Heart right ventricle (tissue), 16 donors: ENCODE measurements at regions not wholly inside any gene's neighbourhood (a gene's known extent, or its start where the extent isn't known, plus 50 kb on each side); places are given as distances from the start of the nearest gene placed in this dataset.

Experiments used
- ATAC-seq, 8 donors: fragments of 200-7000 bp; cut with Tn5 transposase; one replicate each; pipeline ENCODE4 v1.9.1; 2020; ENCODE audit warnings: mild to moderate bottlenecking in 8 of 8, moderate library complexity in 8 of 8, moderate number of reproducible peaks in 1 of 8
- DNase-seq, 2 donors: peaks; one replicate each; pipeline ENCODE4 v3.0.0-alpha.2; 2020
- H3K27ac ChIP-seq, 10 donors: fragments of 200-600 bp; sonication (generic) in 2 of 10; one replicate each; pipeline versions ENCODE4 v1.5.0 to v1.8.0; 2020 to 2022; ENCODE audit warnings: mild to moderate bottlenecking in 3 of 10
- H3K27me3 ChIP-seq, 7 donors: fragments of 200-600 bp; one replicate each; pipeline ENCODE4 v1.8.0; 2021 to 2022; ENCODE audit warnings: mild to moderate bottlenecking in 2 of 7
- H3K36me3 ChIP-seq, 9 donors: fragments of 200-600 bp; sonication (generic) in 1 of 9; one replicate each; pipeline versions ENCODE4 v1.5.0 to v1.8.0; 2020 to 2022; ENCODE audit warnings: mild to moderate bottlenecking in 2 of 9
- H3K4me1 ChIP-seq, 9 donors: fragments of 200-600 bp; sonication (generic) in 1 of 9; one replicate each; pipeline versions ENCODE4 v1.5.0 to v1.8.0; 2020 to 2022; ENCODE audit warnings: mild to moderate bottlenecking in 4 of 9
- H3K4me3 ChIP-seq, 10 donors: fragments of 200-600 bp; sonication (generic) in 2 of 10; one replicate each; pipeline versions ENCODE4 v1.5.0 to v1.8.0; 2020 to 2022; ENCODE audit warnings: mild to moderate bottlenecking in 7 of 10, moderate library complexity in 2 of 10
- H3K9me3 ChIP-seq, 11 donors: fragments of 200-600 bp in 10 of 11; sonication (generic) in 2 of 11; one replicate each; pipeline versions ENCODE4 v1.5.0 to v1.8.0; 2013 to 2022; ENCODE audit warnings: mild to moderate bottlenecking in 2 of 11, control low read depth in 1 of 11, moderate library complexity in 1 of 11
- WGBS, 2 donors: extraction: QIAGEN DNeasy Blood & Tissue Kit; methylation state at CpG; one replicate each; pipeline ENCODE4 v1.1.7; 2013; ENCODE audit warnings: inconsistent platforms in 1 of 2; 5-methylcytosine and 5-hydroxymethylcytosine counted together
- intact Hi-C, 10 donors: fragments of 100-400 bp; cut with DNase I; formaldehyde crosslinking; loops; one replicate each; pipeline versions ENCODE4 v1.11.1 to v1.14.2; 2022
- TF ChIP-seq, protein P1 (sequence below), 9 donors: fragments of 200-600 bp; sonication (generic) in 2 of 9; IDR thresholded peaks; one replicate each; pipeline versions ENCODE4 v1.5.0 to v1.8.0; 2021 to 2022; ENCODE audit warnings: antibody characterized with exemption in 9 of 9, mild to moderate bottlenecking in 5 of 9, moderate library complexity in 1 of 9
- donor health status: Arrhythmogenic right ventricular cardiomyopathy.
- donor health status: ischemic (EF 13 %, LVEDD 7.1; RV severe dilation, severe dysfunction).
- donor health status: healthy with polysubstance abuse.
- donor health status: DM: no; HTN: yes; CAD: no.
- donor health status: DM: no; HTN: no; CAD: no.
- donor health status: ischemic (EF 25% LVEDD 6.9; RV normal size, moderate dysfunction).
- donor health status: ischemic (EF 25% LVEDD 5.7; RV mildly dilated, moderate dysfunction).
- donor health status: healthy.
- donor health status: DM: yes; HTN: yes; CAD: no.
- donor health status: Ischemic cardiomyopathy.
- donor health status: ischemic (EF 35%, LVEDD 5.7; RV mildly dilated, moderate dysfunction).
- donor health status: nonischemic (EF 11% LVEDD 7.7; RV severe dilation, severe dysfunction).
- donor health status: DM: yes; HTN: yes; CAD: no.
- donor health status: PGD.
- donor health status: ischemic (EF 29% LVEDD 5.4; RV normal size, mild dysfunction).
- donor health status: nonischemic (EF 23%, LVEDD 6.1; RV moderate dilation, normal function).

DNA sequence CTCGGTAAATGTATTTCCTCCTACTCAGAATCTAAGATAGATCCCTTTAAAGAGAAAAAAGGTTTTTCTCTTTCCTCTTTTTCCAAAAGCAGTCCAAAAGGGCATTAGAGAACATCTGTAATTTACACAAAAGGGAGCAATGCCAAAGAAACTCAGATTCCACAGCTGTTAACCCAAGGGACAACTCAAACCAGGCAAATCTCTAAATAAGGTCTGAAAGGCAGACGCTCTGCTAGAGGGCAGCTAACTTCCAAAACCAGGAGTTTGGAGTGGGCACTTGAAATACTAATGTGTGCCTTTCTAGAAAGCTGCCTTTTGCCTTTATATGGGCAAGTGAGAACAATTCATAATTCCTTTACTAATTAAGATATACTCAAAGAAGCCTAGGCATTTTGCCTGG lies 435.7 kb downstream of the ZFHX3 start:
- DNase-seq (no peak), ATAC-seq (peak in 1 of 8 donors; percentile 39)
- intact Hi-C loops = no loop called here
- H3K27ac ChIP-seq = peak overlapping the region in 2 of 10 donors; percentile 8 to 34
- no peaks in the 10 kb centered on the region for H3K27me3 ChIP-seq
- H3K36me3 ChIP-seq = no peaks in the 10 kb centered on the region
- H3K4me3 ChIP-seq = no peak overlapping the region
- H3K4me1 ChIP-seq = peaks cover 0 to 13% (median 0%) of the 10 kb centered on the region in 9 donors
- H3K9me3 ChIP-seq = peaks cover 0 to 4% (median 0%) of the 10 kb centered on the region in 11 donors
- TF ChIP-seq, protein P1, sequence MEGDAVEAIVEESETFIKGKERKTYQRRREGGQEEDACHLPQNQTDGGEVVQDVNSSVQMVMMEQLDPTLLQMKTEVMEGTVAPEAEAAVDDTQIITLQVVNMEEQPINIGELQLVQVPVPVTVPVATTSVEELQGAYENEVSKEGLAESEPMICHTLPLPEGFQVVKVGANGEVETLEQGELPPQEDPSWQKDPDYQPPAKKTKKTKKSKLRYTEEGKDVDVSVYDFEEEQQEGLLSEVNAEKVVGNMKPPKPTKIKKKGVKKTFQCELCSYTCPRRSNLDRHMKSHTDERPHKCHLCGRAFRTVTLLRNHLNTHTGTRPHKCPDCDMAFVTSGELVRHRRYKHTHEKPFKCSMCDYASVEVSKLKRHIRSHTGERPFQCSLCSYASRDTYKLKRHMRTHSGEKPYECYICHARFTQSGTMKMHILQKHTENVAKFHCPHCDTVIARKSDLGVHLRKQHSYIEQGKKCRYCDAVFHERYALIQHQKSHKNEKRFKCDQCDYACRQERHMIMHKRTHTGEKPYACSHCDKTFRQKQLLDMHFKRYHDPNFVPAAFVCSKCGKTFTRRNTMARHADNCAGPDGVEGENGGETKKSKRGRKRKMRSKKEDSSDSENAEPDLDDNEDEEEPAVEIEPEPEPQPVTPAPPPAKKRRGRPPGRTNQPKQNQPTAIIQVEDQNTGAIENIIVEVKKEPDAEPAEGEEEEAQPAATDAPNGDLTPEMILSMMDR (IDR thresholded peaks at IDR 0.05) = no peak
- 47 to 55% methylated on average over 2 of the region's 2 CpGs for WGBS, 2 donors

DNA sequence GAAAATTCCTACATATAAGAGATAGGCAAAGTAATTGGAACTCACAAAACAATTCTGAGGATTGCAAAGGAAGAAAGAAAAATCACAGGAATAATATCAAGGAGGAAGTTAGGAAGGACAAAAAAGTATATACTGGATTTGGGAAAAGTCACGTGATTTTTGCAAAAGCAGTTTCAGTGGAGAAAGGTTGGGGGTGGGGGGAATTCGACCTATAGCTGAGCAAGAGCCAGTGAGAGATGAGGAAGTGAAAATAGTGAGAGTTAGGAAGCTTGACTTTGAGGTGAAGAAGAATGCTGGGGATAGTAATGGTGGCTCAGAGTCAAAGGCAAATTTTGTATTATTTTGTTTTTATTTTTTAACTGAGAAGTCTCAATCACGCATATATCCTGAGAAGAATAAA lies 438.0 kb upstream of the PMFBP1 start:
- TF ChIP-seq, protein P1 (IDR thresholded peaks at IDR 0.05) = no peak
- Histone ChIP-seq H3K4me1 (peaks cover 0 to 13% (median 0%) of the 10 kb centered on the region in 9 donors), H3K27me3 (no peaks in the 10 kb centered on the region), H3K9me3 (peaks cover 0 to 3% (median 0%) of the 10 kb centered on the region in 11 donors), H3K27ac (no peak overlapping the region), H3K4me3 (no peak overlapping the region), H3K36me3 (no peaks in the 10 kb centered on the region)
- DNase-seq = no peak
- 66 to 88% methylated on average over 3 of the region's 3 CpGs for WGBS, 2 donors
- no peak for ATAC-seq
- intact Hi-C loops = no loop called here

DNA sequence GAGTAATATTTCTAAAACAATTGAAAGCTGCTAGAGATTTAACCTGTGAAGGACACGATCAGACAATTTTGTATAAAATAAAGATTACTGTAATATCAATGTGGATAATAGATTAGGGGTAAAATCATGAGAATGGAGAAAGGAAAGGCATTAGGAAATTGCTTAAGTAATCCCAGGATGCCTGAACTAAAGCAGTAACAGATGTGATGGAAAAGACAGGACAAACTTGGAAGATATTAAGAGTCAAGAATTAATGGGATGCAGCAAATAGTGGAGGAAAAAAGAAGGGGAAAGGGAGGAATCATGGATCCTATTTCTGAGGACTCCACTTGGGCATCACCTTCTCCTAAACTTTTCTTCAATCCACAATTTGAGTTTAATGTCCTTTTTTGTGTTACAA lies 437.1 kb upstream of the PMFBP1 start:
- H3K9me3 ChIP-seq = peaks cover 0 to 3% (median 0%) of the 10 kb centered on the region in 11 donors
- TF ChIP-seq, protein P1 (IDR thresholded peaks at IDR 0.05) = no peak
- no peak for ATAC-seq
- H3K27ac ChIP-seq = no peak overlapping the region
- intact Hi-C loops = no loop called here
- H3K4me3 ChIP-seq = no peak overlapping the region
- H3K4me1 ChIP-seq = peaks cover 0 to 13% (median 0%) of the 10 kb centered on the region in 9 donors
- WGBS, 2 donors = 38 to 71% methylated on average over 1 of the region's 1 CpG
- no peaks in the 10 kb centered on the region for H3K27me3 ChIP-seq
- no peaks in the 10 kb centered on the region for H3K36me3 ChIP-seq
- no peak for DNase-seq

DNA sequence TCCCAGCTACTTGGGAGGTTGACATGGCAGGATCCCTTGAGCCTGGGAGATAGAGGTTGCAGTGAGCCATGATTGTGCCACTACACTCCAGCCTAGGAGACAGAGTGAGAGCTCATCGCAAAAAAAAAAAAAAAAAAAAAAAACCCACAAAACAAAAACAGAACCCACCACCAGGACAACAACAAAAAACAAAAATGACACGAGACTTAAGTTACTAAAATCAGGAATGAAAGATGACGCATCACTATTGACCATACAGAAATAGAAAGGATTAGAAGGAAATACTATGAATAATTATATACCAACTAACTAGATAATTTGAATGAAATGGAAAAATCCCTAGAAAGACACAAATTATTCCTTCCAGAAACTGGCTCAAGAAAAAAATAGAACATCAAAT lies 432.4 kb upstream of the PMFBP1 start:
- Histone ChIP-seq H3K4me3 (no peak overlapping the region), H3K9me3 (peaks cover 0 to 19% (median 0%) of the 10 kb centered on the region in 11 donors), H3K36me3 (no peaks in the 10 kb centered on the region), H3K27ac (no peak overlapping the region), H3K4me1 (no peaks in the 10 kb centered on the region), H3K27me3 (no peaks in the 10 kb centered on the region)
- TF ChIP-seq, protein P1 (IDR thresholded peaks at IDR 0.05) = no peak
- WGBS, 2 donors = 91 to 92% methylated on average over 3 of the region's 3 CpGs
- DNase-seq (no peak), ATAC-seq (no peak)
- intact Hi-C loops = no loop called here
